ENCODE measurements at regions not wholly inside any gene's neighbourhood (a gene's known extent, or its start where the extent isn't known, plus 50 kb on each side); places are given as distances from the start of the nearest gene placed in this dataset.
"Not testable (repeated sequence)": the region's sequence is repeated elsewhere in the genome, so short reads cannot be mapped to it uniquely, and the experiment has no call there.

DNA sequence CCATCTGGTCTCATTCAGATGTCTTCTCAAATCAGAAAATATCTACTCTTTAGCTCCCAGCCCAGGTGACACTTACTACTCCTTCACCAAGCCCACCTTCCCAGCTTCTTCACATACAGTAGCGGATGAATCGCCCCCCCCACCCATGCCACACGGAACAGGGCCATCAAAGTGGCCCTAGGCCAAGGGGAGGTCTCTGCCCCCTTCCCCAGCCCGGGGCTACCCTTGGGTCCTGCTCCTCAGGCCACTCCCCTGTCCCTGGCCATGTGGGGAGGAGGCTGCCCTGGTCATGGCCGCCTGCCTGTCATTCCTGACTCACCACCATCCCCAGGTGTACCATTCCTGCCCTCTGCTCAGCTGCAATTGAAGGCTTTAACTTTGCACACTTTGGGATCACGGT, 142.8 kb downstream of the NECTIN1 start:
- Histone ChIP-seq H3K4me3 (no peak overlapping the region), H3K36me3 (no peaks in the 10 kb centered on the region), H3K9me3 (no peaks in the 10 kb centered on the region), H3K27ac (no peak overlapping the region), H3K27me3 (peaks cover 0 to 10% of the 10 kb centered on the region in 2 donors), H3K4me1 (peaks cover 0 to 18% (median 11%) of the 10 kb centered on the region in 4 donors)
- DNase-seq (ENCODE audit: low spot score in 2 of 2) = no peak
- WGBS, 2 donors = 83 to 90% methylated on average over 5 of the region's 6 CpGs
- TF ChIP-seq, protein P1, sequence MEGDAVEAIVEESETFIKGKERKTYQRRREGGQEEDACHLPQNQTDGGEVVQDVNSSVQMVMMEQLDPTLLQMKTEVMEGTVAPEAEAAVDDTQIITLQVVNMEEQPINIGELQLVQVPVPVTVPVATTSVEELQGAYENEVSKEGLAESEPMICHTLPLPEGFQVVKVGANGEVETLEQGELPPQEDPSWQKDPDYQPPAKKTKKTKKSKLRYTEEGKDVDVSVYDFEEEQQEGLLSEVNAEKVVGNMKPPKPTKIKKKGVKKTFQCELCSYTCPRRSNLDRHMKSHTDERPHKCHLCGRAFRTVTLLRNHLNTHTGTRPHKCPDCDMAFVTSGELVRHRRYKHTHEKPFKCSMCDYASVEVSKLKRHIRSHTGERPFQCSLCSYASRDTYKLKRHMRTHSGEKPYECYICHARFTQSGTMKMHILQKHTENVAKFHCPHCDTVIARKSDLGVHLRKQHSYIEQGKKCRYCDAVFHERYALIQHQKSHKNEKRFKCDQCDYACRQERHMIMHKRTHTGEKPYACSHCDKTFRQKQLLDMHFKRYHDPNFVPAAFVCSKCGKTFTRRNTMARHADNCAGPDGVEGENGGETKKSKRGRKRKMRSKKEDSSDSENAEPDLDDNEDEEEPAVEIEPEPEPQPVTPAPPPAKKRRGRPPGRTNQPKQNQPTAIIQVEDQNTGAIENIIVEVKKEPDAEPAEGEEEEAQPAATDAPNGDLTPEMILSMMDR (IDR thresholded peaks at IDR 0.05) = no peak
- TF ChIP-seq EP300 (IDR thresholded peaks at IDR 0.05) (no peak), POLR2A (IDR thresholded peaks at IDR 0.05) (no peak)

DNA sequence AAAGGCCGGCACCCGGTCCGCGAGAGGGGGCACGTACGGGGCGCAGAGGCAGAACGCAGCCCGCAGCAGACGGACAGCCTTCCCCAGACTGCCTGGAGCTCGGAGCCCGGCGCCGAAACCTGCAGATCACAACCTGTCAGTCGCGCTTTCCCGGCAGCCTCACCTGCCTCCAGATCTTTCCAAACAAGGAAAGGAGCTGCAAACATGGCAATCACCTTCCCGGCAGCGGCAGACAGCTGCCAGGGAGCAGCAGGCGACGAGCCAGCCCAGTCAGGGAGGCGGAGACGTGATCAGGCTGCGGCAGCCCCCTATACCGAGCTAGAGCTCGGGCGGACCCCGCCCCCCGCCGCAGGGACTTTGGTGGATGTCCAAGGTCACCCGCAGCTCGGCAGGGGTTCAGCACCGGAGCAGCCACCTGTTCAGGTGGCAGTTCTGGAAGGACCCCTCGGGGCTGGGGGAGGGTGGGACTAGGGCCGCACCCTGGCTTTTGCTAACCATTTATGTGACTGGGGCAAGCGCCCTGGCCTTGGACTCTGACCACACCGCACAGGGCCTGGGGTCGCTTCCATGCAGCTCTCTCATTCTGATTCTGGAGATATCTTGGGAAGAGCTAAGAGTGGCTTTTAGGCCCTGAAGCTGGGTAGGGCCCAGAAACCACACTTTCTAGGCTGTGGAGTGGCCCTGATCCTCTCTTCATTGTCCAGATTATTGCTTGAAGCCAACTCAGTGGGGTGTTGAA, 143.8 kb downstream of the NECTIN1 start:
- DNase-seq (ENCODE audit: low spot score in 2 of 2) = no peak
- H3K27me3 ChIP-seq = peaks cover 0 to 10% of the 10 kb centered on the region in 2 donors
- WGBS, 2 donors = 6 to 12% methylated on average over 20 to 21 of the region's 38 CpGs
- peak overlapping the region; percentile 15 to 48 (median 38) for H3K4me3 ChIP-seq
- H3K9me3 ChIP-seq = peaks cover 0 to 6% (median 0%) of the 10 kb centered on the region in 4 donors
- H3K36me3 ChIP-seq = no peaks in the 10 kb centered on the region
- H3K4me1 ChIP-seq = peaks cover 0 to 18% (median 11%) of the 10 kb centered on the region in 4 donors
- no peak overlapping the region for H3K27ac ChIP-seq
- TF ChIP-seq, protein P1 (IDR thresholded peaks at IDR 0.05) = no peak
- TF ChIP-seq POLR2A (IDR thresholded peaks at IDR 0.05) = no peak
- no peak for TF ChIP-seq EP300 (IDR thresholded peaks at IDR 0.05)

DNA sequence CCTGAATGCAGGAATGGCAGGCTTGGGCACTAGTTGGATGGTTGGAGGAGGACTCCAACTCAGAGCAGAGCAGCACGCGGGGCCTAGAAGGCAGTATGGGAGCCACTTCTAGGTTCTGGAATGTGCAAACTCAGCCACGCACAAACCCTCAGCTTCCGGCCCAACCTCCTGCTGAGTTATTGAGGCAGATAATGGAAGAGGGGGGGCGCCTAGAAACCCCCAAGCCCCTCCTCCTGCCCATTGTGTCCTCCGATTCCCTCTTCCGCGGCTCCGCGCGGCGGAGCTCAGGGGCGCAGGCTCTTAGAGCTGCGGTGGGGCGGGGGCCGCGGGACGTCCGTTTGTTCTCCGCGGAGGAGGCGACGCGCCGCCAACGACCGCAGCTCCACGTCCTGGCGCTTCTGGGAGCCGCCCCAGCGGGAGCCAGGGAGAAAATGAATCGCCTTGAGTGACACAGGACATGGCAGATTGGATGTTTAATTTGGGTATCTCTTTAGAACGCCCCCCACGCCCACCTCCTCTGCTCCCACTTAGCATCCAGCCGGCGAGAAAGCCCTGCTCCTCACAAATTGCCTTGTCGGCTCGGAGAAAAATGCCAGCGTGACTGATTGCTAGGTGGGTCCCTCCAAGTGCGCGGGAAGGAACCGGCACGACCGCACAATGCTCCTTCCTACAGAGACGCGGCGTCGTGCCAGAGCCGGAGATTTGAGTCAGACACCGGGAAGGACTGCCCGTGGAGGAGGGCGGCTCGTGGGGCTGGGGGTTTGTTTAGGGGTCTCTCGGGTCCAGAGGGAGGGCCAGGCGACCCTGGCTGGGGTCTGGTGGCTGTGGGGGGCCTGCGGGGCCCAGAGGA, 144.6 kb downstream of the NECTIN1 start:
- Histone ChIP-seq H3K27ac (no peak overlapping the region), H3K4me3 (peak overlapping the region; percentile 15 to 48 (median 38)), H3K4me1 (peaks cover 0 to 18% (median 11%) of the 10 kb centered on the region in 4 donors), H3K27me3 (peaks cover 0 to 10% of the 10 kb centered on the region in 2 donors), H3K9me3 (peaks cover 0 to 13% (median 0%) of the 10 kb centered on the region in 4 donors), H3K36me3 (no peaks in the 10 kb centered on the region)
- TF ChIP-seq POLR2A (IDR thresholded peaks at IDR 0.05) (no peak), EP300 (IDR thresholded peaks at IDR 0.05) (no peak)
- TF ChIP-seq, protein P1 (IDR thresholded peaks at IDR 0.05) = no peak
- WGBS, 2 donors = 1 to 4% methylated on average over 30 to 44 of the region's 56 CpGs
- DNase-seq (ENCODE audit: low spot score in 2 of 2) = no peak

DNA sequence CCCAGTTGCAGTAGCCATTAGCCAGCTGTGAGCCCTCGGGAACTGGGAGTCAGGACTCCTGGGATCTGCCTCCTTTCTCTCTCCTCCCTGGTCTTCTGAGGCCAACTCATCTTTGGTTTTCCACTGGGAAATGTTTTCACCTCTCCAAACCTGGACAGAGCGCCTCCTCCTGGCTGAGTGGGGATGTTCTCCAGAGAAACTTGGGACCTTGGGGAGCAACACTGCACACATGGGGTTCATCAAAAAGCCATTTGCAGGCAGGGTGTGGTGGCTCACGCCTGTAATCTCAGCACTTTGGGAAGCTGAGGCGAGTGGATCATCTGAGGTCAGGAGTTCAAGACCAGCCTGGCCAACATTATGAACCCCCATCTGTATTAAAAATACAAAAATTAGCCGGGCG, 145.4 kb downstream of the NECTIN1 start:
- Histone ChIP-seq H3K36me3 (no peaks in the 10 kb centered on the region), H3K4me1 (peaks cover 0 to 18% (median 11%) of the 10 kb centered on the region in 4 donors), H3K9me3 (peaks cover 0 to 16% (median 0%) of the 10 kb centered on the region in 4 donors), H3K27me3 (peaks cover 0 to 10% of the 10 kb centered on the region in 2 donors), H3K4me3 (no peak overlapping the region), H3K27ac (no peak overlapping the region)
- TF ChIP-seq POLR2A (IDR thresholded peaks at IDR 0.05) = no peak
- WGBS, 2 donors = 79 to 87% methylated on average over 6 of the region's 6 CpGs
- no peak for DNase-seq (ENCODE audit: low spot score in 2 of 2)

DNA sequence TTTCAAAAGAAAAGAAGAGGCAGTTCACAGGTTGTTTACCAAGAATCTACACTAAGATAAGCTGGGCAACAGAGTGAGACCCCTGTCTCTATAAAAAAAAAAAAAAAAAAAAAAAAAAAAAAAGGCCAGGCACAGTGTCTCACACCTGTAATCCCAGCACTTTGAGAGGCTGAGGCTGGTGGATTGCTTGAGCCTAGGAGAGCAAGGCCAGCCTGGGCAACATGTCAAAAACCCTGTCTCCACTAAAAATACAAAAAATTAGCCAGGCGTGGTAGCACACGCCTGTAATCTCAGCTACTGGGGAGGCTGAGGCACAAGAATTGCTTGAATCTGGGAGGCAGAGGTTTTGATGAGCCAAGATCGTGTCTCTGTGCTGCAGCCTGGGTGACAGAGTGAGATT, 147.6 kb downstream of the NECTIN1 start:
- H3K36me3 ChIP-seq; H3K27ac ChIP-seq; DNase-seq (ENCODE audit: low spot score in 2 of 2); H3K4me3 ChIP-seq: not testable (repeated sequence)
- 85 to 88% methylated on average over 3 of the region's 3 CpGs for WGBS, 2 donors
- Histone ChIP-seq H3K27me3 (peaks cover 0 to 10% of the 10 kb centered on the region in 2 donors), H3K4me1 (peaks cover 0 to 18% (median 11%) of the 10 kb centered on the region in 4 donors), H3K9me3 (peaks cover 0 to 16% (median 0%) of the 10 kb centered on the region in 4 donors)

DNA sequence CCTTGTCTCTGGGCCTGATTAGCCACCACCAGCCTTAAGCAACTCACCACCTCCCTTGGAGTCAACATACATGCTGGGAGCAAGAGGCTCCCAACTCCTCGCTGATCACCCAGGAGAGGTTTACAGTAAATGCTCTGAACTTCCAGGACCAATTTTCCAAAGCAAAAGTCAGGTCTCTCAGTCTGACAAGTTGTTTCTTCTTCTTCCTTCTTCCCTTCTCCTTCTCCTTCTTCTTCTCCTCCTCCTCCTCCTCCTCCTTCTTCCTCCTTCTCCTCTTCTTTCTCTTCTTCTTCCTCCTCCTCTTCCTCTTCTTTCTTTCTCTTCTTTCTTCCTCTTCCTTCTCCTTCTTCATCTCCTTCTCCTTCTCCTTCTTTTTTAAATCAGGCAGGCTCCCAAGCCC, 148.2 kb downstream of the NECTIN1 start:
- Histone ChIP-seq H3K9me3 (peaks cover 0 to 16% (median 0%) of the 10 kb centered on the region in 4 donors), H3K27me3 (peaks cover 0 to 10% of the 10 kb centered on the region in 2 donors), H3K27ac (no peak overlapping the region), H3K36me3 (no peaks in the 10 kb centered on the region), H3K4me3 (no peak overlapping the region), H3K4me1 (peaks cover 0 to 18% (median 11%) of the 10 kb centered on the region in 4 donors)
- no peak for TF ChIP-seq POLR2A (IDR thresholded peaks at IDR 0.05)
- no peak for TF ChIP-seq EP300 (IDR thresholded peaks at IDR 0.05)
- no peak for DNase-seq (ENCODE audit: low spot score in 2 of 2)
- WGBS, 2 donors = 74 to 100% methylated on average over 1 of the region's 1 CpG

All from tibial nerve (tissue), 4 donors.